ENCODE measurements at regions not wholly inside any gene's neighbourhood (a gene's known extent, or its start where the extent isn't known, plus 50 kb on each side); places are given as distances from the start of the nearest gene placed in this dataset.
"Not testable (repeated sequence)": the region's sequence is repeated elsewhere in the genome, so short reads cannot be mapped to it uniquely, and the experiment has no call there.

- no peak overlapping the region for H3K4me3 ChIP-seq
- no peaks in the 10 kb centered on the region for H3K36me3 ChIP-seq
- H3K9me3 ChIP-seq: no peaks in the 10 kb centered on the region
- ATAC-seq (no peak), DNase-seq (no peak)
- TF ChIP-seq CTCF (IDR thresholded peaks at IDR 0.05): no peak
- no peaks in the 10 kb centered on the region for H3K4me1 ChIP-seq
- peaks cover 0 to 2% of the 10 kb centered on the region in 2 donors for H3K27me3 ChIP-seq
- intact Hi-C loops (cut with DNase I): no loop called here
- no peak overlapping the region for H3K27ac ChIP-seq
These were observed 61.4 kb upstream of the AKAP12 start for GRCh38 chr6:151178373-151178772.

- Histone ChIP-seq H3K4me3 (no peak overlapping the region), H3K9me3 (no peaks in the 10 kb centered on the region), H3K4me1 (no peaks in the 10 kb centered on the region), H3K27me3 (peaks cover 0 to under 1% of the 10 kb centered on the region in 2 donors), H3K27ac (no peak overlapping the region), H3K36me3 (no peaks in the 10 kb centered on the region)
- DNase-seq: no peak
- ATAC-seq: no peak
- TF ChIP-seq CTCF (IDR thresholded peaks at IDR 0.05): no peak
- intact Hi-C loops (cut with DNase I): no loop called here
These were observed 60.4 kb upstream of the AKAP12 start for GRCh38 chr6:151179321-151179720.

GRCh38 chr6:151180330-151181048 is 59.3 kb upstream of the AKAP12 start:
- no peak for TF ChIP-seq CTCF (IDR thresholded peaks at IDR 0.05)
- Histone ChIP-seq H3K27me3 (no peaks in the 10 kb centered on the region), H3K27ac (no peak overlapping the region), H3K4me1 (no peaks in the 10 kb centered on the region), H3K36me3 (no peaks in the 10 kb centered on the region), H3K9me3 (no peaks in the 10 kb centered on the region), H3K4me3 (no peak overlapping the region)
- DNase-seq: peak in 1 of 4 donors; percentile 20
- no peak for ATAC-seq
- intact Hi-C loops (cut with DNase I): no loop called here

GRCh38 chr6:151181706-151182363 is 57.9 kb upstream of the AKAP12 start:
- ATAC-seq (peak; percentile 92), DNase-seq (no peak)
- no peaks in the 10 kb centered on the region for H3K9me3 ChIP-seq
- TF ChIP-seq CTCF (IDR thresholded peaks at IDR 0.05): no peak
- no peak overlapping the region for H3K27ac ChIP-seq
- H3K4me1 ChIP-seq: no peaks in the 10 kb centered on the region
- H3K36me3 ChIP-seq: no peaks in the 10 kb centered on the region
- no peaks in the 10 kb centered on the region for H3K27me3 ChIP-seq
- H3K4me3 ChIP-seq: no peak overlapping the region
- intact Hi-C loops (cut with DNase I): no loop called here

DNA sequence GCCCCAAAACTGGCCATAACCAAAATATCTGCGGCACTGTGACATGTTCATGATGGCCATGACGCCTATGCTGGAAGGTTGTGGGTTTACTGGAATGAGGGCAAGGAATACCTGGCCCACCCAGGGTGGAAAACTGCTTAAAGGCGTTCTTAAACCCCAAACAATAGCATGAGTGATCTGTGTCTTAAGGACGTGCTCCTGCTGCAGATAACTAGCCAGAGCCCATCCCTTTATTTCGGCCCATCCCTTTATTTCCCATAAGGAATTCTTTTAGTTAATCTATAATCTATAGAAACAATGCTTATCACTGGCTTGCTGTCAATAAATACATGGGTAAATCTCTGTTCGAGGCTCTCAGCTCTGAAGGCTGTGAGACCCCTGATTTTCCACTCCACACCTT is 56.8 kb upstream of the AKAP12 start:
- DNase-seq; H3K9me3 ChIP-seq; H3K27ac ChIP-seq; ATAC-seq; H3K36me3 ChIP-seq; intact Hi-C loops (cut with DNase I); H3K4me1 ChIP-seq; H3K27me3 ChIP-seq; H3K4me3 ChIP-seq: not testable (repeated sequence)

Data from left lung (tissue), 4 donors.